GM06990 (cell line): ENCODE measurements at regions not wholly inside any gene's neighbourhood (a gene's known extent, or its start where the extent isn't known, plus 50 kb on each side); places are given as distances from the start of the nearest gene placed in this dataset.

Source experiments
- DNase-seq: peaks from one replicate; pipeline ENCODE4 v3.0.0-alpha.2; 2011; ENCODE audit not compliant: insufficient read length; ENCODE audit errors: extremely low read depth
- H3K27me3 ChIP-seq: replicated peaks from 2 replicates; pipeline ENCODE4 v1.6.0; 2011; ENCODE audit warnings: low read length; ENCODE audit not compliant: control insufficient read depth, insufficient read depth
- H3K36me3 ChIP-seq: 2 replicates; pipeline ENCODE4 v1.5.1; 2011; ENCODE audit warnings: low read length; ENCODE audit not compliant: control insufficient read depth, insufficient read depth
- H3K4me3 ChIP-seq: replicated peaks from 2 replicates; pipeline ENCODE4 v1.5.1; 2011; ENCODE audit warnings: low read depth, mild to moderate bottlenecking, control low read depth, low read length
- TF ChIP-seq, protein P1 (sequence below): IDR thresholded peaks from 2 replicates; pipeline ENCODE4 v1.5.1; 2011; ENCODE audit warnings: low read length, control low read depth, mild to moderate bottlenecking, inconsistent platforms; ENCODE audit not compliant: insufficient read depth, poor library complexity, severe bottlenecking

DNA sequence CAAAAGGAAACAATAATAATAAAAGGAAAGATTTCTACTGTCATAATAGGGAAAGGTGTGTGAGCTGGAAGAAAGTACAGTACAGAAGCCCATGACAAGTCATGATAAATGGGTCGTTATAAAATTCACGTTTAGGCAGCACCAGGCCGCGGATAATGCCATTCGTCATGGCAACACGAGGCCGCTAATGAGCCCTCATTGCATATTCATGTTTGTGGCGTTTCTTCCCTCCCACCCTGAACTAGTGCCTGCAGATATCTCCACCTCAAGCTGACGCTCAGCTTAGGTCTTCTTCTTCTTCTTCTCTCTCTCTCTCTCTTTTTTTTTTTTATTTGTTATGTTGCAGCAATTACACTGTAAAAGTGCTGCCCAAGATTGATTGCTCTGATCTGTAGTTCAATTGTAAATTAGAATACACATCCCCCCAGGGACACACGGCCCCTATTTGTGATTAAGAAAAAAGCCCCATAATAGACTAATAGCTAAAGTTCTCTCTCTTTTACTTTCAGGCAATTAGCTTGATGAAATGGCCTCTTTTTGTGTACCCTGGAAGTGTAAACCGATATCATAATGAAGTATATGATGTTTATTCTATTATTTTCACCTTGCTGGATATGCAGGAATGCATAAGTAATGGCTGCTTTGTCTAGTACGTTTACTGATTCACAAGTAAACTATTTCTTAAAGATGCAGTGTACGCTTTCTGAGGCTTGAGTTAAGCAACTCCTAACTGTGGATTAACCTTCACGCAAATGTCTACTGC lies 61.9 kb upstream of the NR2F2 start:
- no peaks in the 10 kb centered on the region for H3K27me3 ChIP-seq
- DNase-seq: no peak
- H3K4me3 ChIP-seq: no peak overlapping the region
- TF ChIP-seq, protein P1, sequence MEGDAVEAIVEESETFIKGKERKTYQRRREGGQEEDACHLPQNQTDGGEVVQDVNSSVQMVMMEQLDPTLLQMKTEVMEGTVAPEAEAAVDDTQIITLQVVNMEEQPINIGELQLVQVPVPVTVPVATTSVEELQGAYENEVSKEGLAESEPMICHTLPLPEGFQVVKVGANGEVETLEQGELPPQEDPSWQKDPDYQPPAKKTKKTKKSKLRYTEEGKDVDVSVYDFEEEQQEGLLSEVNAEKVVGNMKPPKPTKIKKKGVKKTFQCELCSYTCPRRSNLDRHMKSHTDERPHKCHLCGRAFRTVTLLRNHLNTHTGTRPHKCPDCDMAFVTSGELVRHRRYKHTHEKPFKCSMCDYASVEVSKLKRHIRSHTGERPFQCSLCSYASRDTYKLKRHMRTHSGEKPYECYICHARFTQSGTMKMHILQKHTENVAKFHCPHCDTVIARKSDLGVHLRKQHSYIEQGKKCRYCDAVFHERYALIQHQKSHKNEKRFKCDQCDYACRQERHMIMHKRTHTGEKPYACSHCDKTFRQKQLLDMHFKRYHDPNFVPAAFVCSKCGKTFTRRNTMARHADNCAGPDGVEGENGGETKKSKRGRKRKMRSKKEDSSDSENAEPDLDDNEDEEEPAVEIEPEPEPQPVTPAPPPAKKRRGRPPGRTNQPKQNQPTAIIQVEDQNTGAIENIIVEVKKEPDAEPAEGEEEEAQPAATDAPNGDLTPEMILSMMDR: no peak
- H3K36me3 ChIP-seq: no peaks in the 10 kb centered on the region

DNA sequence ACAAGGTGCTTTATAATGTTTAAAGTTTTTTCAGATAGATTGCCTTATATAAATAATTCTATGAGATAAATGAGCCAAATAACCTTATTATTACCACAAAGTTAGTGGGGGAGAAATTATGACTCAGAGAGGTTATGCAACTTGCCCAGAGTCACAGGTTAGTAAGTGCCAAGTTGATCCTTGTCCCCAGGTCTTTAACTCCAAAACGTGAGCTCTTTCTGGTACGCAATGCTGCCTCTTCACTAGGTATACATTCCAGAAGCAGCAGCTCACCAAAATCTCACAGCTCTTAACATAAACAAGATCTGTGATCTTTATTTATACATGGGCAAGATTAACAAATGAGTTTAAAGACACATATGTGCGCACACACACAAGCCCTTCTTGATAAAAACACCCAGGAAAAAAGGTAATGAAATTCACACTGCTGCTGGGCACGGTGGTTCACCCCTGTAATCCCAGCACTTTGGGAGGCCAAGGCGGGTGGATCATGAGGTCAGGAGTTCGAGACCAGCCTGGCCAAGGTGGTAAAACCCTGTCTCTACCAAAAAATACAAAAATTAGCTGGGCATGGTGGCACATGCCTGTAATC lies 59.8 kb upstream of the NR2F2 start:
- DNase-seq: no peak
- TF ChIP-seq, protein P1: no peak

DNA sequence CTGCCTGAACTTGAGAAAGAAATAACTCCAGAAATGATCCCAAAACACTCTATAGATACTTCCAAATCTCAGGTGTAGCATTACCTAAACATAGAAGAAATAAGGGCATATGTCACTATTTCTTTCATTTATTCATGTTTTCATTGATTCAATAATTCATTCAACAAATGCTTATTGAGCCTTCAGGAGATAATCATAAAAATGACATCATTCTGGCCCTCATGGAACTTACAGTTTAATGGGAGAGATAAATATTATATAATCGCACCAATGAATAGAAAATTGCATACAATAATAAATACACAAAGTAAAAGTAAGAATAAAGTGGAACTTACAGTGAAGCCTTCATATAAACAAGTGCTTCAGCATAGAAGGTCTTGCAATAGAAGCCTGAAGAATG lies 58.1 kb upstream of the NR2F2 start:
- TF ChIP-seq, protein P1: no peak
- no peaks in the 10 kb centered on the region for H3K36me3 ChIP-seq
- no peak overlapping the region for H3K4me3 ChIP-seq
- DNase-seq: no peak
- no peaks in the 10 kb centered on the region for H3K27me3 ChIP-seq

More for the DNA sequence above, 59.8 kb upstream of the NR2F2 start:
- Histone ChIP-seq H3K4me3 (no peak overlapping the region), H3K27me3 (no peaks in the 10 kb centered on the region), H3K36me3 (no peaks in the 10 kb centered on the region)

DNA sequence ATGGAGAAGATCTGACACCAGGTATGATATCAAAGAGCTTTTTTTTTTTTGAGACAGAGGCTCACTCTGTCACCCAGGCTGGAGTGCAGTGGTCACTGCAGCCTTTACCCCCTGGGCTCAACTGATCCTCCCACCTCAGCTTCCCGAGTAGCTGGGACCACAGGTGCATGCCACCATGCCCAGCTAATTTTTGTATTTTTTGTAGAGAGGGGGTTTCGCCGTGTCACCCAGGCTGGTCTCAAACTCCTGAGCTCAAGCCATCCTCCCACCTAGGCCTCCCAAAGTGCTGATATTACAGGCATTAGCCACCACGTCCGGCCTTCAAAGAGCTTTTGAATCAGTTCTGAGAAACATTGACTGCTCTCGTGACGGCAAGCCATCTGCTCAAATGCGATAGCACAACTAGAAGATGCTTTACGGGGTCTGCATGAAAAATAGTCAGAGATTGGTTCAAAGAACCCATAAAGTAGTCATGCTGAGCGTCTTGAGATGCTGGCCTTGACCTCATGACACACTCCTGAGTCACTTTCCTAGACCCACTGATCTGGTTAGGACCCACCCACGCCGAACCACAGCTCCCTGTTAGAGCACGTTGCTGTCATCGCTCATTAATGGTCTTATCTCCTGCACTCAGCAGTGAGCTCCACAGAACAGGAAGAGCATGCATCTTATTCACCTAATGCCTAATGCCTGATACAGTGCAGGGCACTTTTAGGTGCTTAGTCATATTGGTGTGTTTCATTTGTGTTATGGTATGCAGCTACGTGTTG lies 57.0 kb upstream of the NR2F2 start:
- DNase-seq: peak; percentile 18
- no peak overlapping the region for H3K4me3 ChIP-seq
- TF ChIP-seq, protein P1: no peak
- H3K36me3 ChIP-seq: no peaks in the 10 kb centered on the region
- H3K27me3 ChIP-seq: no peaks in the 10 kb centered on the region

DNA sequence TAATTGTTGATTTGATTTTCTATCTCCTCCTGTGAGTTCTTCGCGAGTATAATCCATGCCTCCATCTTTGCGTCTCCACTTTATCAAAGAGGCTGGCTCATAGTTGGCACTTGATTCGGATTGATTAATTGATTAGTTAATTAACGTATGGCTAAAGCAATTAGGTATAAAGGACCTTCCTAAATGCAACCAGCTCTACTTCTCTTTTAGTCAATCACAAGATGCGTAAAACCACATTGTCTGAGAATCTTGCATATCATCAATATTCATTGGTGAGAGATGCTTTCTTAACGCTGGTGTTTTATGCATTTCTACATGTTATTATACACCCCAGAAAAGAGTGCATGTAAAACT lies 56.4 kb upstream of the NR2F2 start:
- TF ChIP-seq, protein P1: no peak
- Histone ChIP-seq H3K36me3 (no peaks in the 10 kb centered on the region), H3K4me3 (no peak overlapping the region), H3K27me3 (no peaks in the 10 kb centered on the region)
- no peak for DNase-seq
